ENCODE measurements at regions not wholly inside any gene's neighbourhood (a gene's known extent, or its start where the extent isn't known, plus 50 kb on each side); places are given as distances from the start of the nearest gene placed in this dataset.
A peak's percentile ranks its signal among the peaks of the same experiment; 100 is the strongest.
"Not testable (repeated sequence)": the region's sequence is repeated elsewhere in the genome, so short reads cannot be mapped to it uniquely, and the experiment has no call there.

- H3K27ac Mint-ChIP-seq; H3K9me3 Mint-ChIP-seq; H3K36me3 Mint-ChIP-seq; ATAC-seq; DNase-seq (ENCODE audit: low spot score in 2 of 2): not testable (repeated sequence)
Measured at GRCh38 chr3:156041216-156041841, 79.0 kb upstream of the KCNAB1 start.

GRCh38 chr3:156041856-156042255, 78.5 kb upstream of the KCNAB1 start:
- H3K27ac Mint-ChIP-seq; H3K9me3 Mint-ChIP-seq; DNase-seq (ENCODE audit: low spot score in 2 of 2); ATAC-seq; H3K36me3 Mint-ChIP-seq: not testable (repeated sequence)

GRCh38 chr3:156043832-156044633, 76.3 kb upstream of the KCNAB1 start:
- not testable (repeated sequence) for H3K36me3 Mint-ChIP-seq, H3K9me3 Mint-ChIP-seq, H3K27ac Mint-ChIP-seq, ATAC-seq
- peak in 1 of 2 donors; percentile 68 for DNase-seq (ENCODE audit: low spot score in 2 of 2)

- Mint-ChIP-seq H3K27ac (no peak overlapping the region), H3K9me3 (no peaks in the 10 kb centered on the region), H3K36me3 (no peaks in the 10 kb centered on the region)
- ATAC-seq (no peak), DNase-seq (ENCODE audit: low spot score in 2 of 2) (no peak)
Measured at GRCh38 chr3:156044634-156044975, 75.8 kb upstream of the KCNAB1 start.

GRCh38 chr3:156048483-156048882, 71.9 kb upstream of the KCNAB1 start:
- H3K36me3 Mint-ChIP-seq; DNase-seq (ENCODE audit: low spot score in 2 of 2); ATAC-seq; H3K27ac Mint-ChIP-seq; H3K9me3 Mint-ChIP-seq: not testable (repeated sequence)

- no peaks in the 10 kb centered on the region for H3K36me3 Mint-ChIP-seq
- H3K27ac Mint-ChIP-seq: peak overlapping the region in 1 of 2 donors; percentile 11
- H3K9me3 Mint-ChIP-seq: no peaks in the 10 kb centered on the region
- no peak for ATAC-seq
- DNase-seq (ENCODE audit: low spot score in 2 of 2): no peak
Measured at GRCh38 chr3:156050918-156051317, 69.5 kb upstream of the KCNAB1 start.

- no peak for ATAC-seq
- no peak overlapping the region for H3K27ac Mint-ChIP-seq
- no peaks in the 10 kb centered on the region for H3K9me3 Mint-ChIP-seq
Measured at GRCh38 chr3:156051651-156052050, 68.7 kb upstream of the KCNAB1 start.

GRCh38 chr3:156052115-156052514, 68.3 kb upstream of the KCNAB1 start:
- DNase-seq (ENCODE audit: low spot score in 2 of 2): no peak
- no peaks in the 10 kb centered on the region for H3K36me3 Mint-ChIP-seq
- no peaks in the 10 kb centered on the region for H3K9me3 Mint-ChIP-seq
- no peak overlapping the region for H3K27ac Mint-ChIP-seq
- no peak for ATAC-seq

More at GRCh38 chr3:156051651-156052050, 68.7 kb upstream of the KCNAB1 start:
- no peak for DNase-seq (ENCODE audit: low spot score in 2 of 2)
- no peaks in the 10 kb centered on the region for H3K36me3 Mint-ChIP-seq

- Mint-ChIP-seq H3K27ac (no peak overlapping the region), H3K9me3 (no peaks in the 10 kb centered on the region), H3K36me3 (no peaks in the 10 kb centered on the region)
- DNase-seq (ENCODE audit: low spot score in 2 of 2) (no peak), ATAC-seq (no peak)
Measured at GRCh38 chr3:156059950-156060501, 60.4 kb upstream of the KCNAB1 start.

- not testable (repeated sequence) for H3K36me3 Mint-ChIP-seq; H3K27ac Mint-ChIP-seq; H3K9me3 Mint-ChIP-seq; ATAC-seq; DNase-seq (ENCODE audit: low spot score in 2 of 2)
Measured at GRCh38 chr3:156068151-156068550, 52.2 kb upstream of the KCNAB1 start.

GRCh38 chr3:156070028-156070427, 50.4 kb upstream of the KCNAB1 start:
- H3K27ac Mint-ChIP-seq: no peak overlapping the region
- no peaks in the 10 kb centered on the region for H3K36me3 Mint-ChIP-seq
- H3K9me3 Mint-ChIP-seq: no peaks in the 10 kb centered on the region
- DNase-seq (ENCODE audit: low spot score in 2 of 2): no peak
- no peak for ATAC-seq
